IMR-90 (cell line): ENCODE measurements at regions not wholly inside any gene's neighbourhood (a gene's known extent, or its start where the extent isn't known, plus 50 kb on each side); places are given as distances from the start of the nearest gene placed in this dataset.

ENCODE experiments used
- ATAC-seq: fragments of 200-7000 bp; cut with Tn5 transposase; 2 replicates; pipeline ENCODE4 v1.9.1; 2020; ENCODE audit warnings: low read depth, mild to moderate bottlenecking, moderate library complexity
- BruUV-seq: library from RNA; stranded (reverse); fragments of 400-500 nt; replicated peaks from 2 replicates; lab custom pipeline; 2021; lab: Mats Ljungman, UMichigan
- CTCF ChIA-PET: fragments of 300-600 bp; formaldehyde crosslinking; extraction: SDS; loops from one replicate; lab custom pipeline; 2021; ENCODE audit warnings: antibody characterized with exemption; lab: Yijun Ruan, JAX
- POLR2A ChIA-PET: fragments of 300-600 bp; sonication (Branson Sonifier 250); formaldehyde crosslinking; loops from one replicate; lab custom pipeline; 2022; ENCODE audit warnings: antibody characterized with exemption; ENCODE audit not compliant: unreplicated experiment; lab: Charles Lee
- DNase-seq: peaks from one replicate; pipeline ENCODE4 v3.0.0; 2013
- H2AFZ ChIP-seq: replicated peaks from 2 replicates; pipeline ENCODE3; 2013; ENCODE audit warnings: low read length, mild to moderate bottlenecking; ENCODE audit not compliant: poor library complexity
- H2AK5ac ChIP-seq: 2 replicates; pipeline ENCODE4 v1.6.1; 2013; ENCODE audit warnings: low read depth, low read length, inconsistent platforms
- H2AK9ac ChIP-seq: replicated peaks from 2 replicates; pipeline ENCODE3; 2013; ENCODE audit warnings: mild to moderate bottlenecking, low read depth, low read length, moderate library complexity; ENCODE audit not compliant: poor library complexity
- H2BK120ac ChIP-seq: 2 replicates; pipeline ENCODE4 v1.6.1; 2013; ENCODE audit warnings: low read depth, low read length, inconsistent platforms
- H2BK15ac ChIP-seq: 3 replicates; pipeline ENCODE4 v1.6.1; 2013; ENCODE audit warnings: low read depth, low read length, inconsistent platforms
- H2BK20ac ChIP-seq: 2 replicates; pipeline ENCODE4 v1.6.1; 2013; ENCODE audit warnings: low read depth, mild to moderate bottlenecking, inconsistent platforms, low read length, moderate library complexity
- H2BK5ac ChIP-seq: 2 replicates; pipeline ENCODE4 v1.6.1; 2013; ENCODE audit warnings: mild to moderate bottlenecking, low read depth, low read length, inconsistent platforms; ENCODE audit not compliant: poor library complexity, severe bottlenecking
- H3K14ac ChIP-seq: replicated peaks from 2 replicates; pipeline ENCODE4 v1.6.1; 2013; ENCODE audit warnings: low read depth, low read length, inconsistent platforms
- H3K18ac ChIP-seq: 2 replicates; pipeline ENCODE4 v1.6.1; 2013; ENCODE audit warnings: low read depth, low read length, control low read depth
- H3K23ac ChIP-seq: 2 replicates; pipeline ENCODE4 v1.6.1; 2013; ENCODE audit warnings: low read depth, low read length, inconsistent platforms
- H3K27ac ChIP-seq: 2 replicates; pipeline ENCODE4 v1.5.1; 2013; ENCODE audit warnings: mild to moderate bottlenecking, control low read depth, low read length; ENCODE audit not compliant: insufficient read depth
- H3K27me3 ChIP-seq: 2 replicates; pipeline ENCODE4 v1.6.1; 2013; ENCODE audit warnings: low read length; ENCODE audit not compliant: control insufficient read depth, insufficient read depth
- H3K36me3 ChIP-seq: 2 replicates; pipeline ENCODE4 v1.6.1; 2013; ENCODE audit warnings: low read length, mixed read lengths; ENCODE audit not compliant: control insufficient read depth, insufficient read depth
- H3K4ac ChIP-seq: 2 replicates; pipeline ENCODE4 v1.6.1; 2013; ENCODE audit warnings: low read depth, low read length, inconsistent platforms
- H3K4me1 ChIP-seq: 2 replicates; pipeline ENCODE4 v1.6.1; 2013; ENCODE audit warnings: low read length, mixed read lengths; ENCODE audit not compliant: control insufficient read depth, insufficient read depth
- H3K4me2 ChIP-seq: 2 replicates; pipeline ENCODE4 v1.6.1; 2013; ENCODE audit warnings: low read depth, mild to moderate bottlenecking, control low read depth, low read length, moderate library complexity
- H3K4me3 ChIP-seq: 2 replicates; pipeline ENCODE4 v1.5.1; 2013; ENCODE audit warnings: low read depth, mild to moderate bottlenecking, control low read depth, low read length, moderate library complexity; ENCODE audit not compliant: insufficient read depth
- H3K56ac ChIP-seq: 2 replicates; pipeline ENCODE4 v1.6.1; 2013; ENCODE audit warnings: low read length, inconsistent platforms; ENCODE audit not compliant: insufficient read depth; ENCODE audit errors: extremely low read depth
- H3K79me1 ChIP-seq, 2 experiments: 2 replicates each; pipeline ENCODE4 v1.6.1; 2013; ENCODE audit warnings: low read length in 2 of 2, inconsistent platforms in 1 of 2, low read depth in 1 of 2
- H3K9ac ChIP-seq: 2 replicates; pipeline ENCODE4 v1.6.1; 2013; ENCODE audit warnings: low read depth, low read length, control low read depth
- H3K9me1 ChIP-seq: 2 replicates; pipeline ENCODE4 v1.6.1; 2013; ENCODE audit warnings: low read length, inconsistent platforms; ENCODE audit not compliant: insufficient read depth
- H3K9me3 ChIP-seq: 2 replicates; pipeline ENCODE4 v1.6.1; 2013; ENCODE audit warnings: low read length; ENCODE audit not compliant: control insufficient read depth, insufficient read depth
- H4K20me1 ChIP-seq: 2 replicates; pipeline ENCODE4 v1.6.1; 2013; ENCODE audit warnings: low read length, inconsistent platforms; ENCODE audit not compliant: insufficient read depth
- H4K5ac ChIP-seq: 2 replicates; pipeline ENCODE4 v1.6.1; 2013; ENCODE audit warnings: mild to moderate bottlenecking, low read depth, low read length, control low read depth
- H4K8ac ChIP-seq, 2 experiments: 2 replicates each; pipeline ENCODE4 v1.6.1; 2013; ENCODE audit warnings: low read depth in 2 of 2, low read length in 2 of 2, control low read depth in 1 of 2, inconsistent platforms in 1 of 2
- H4K91ac ChIP-seq: 2 replicates; pipeline ENCODE4 v1.6.1; 2013; ENCODE audit warnings: low read depth, low read length, inconsistent platforms; ENCODE audit not compliant: insufficient read depth
- MAZ ChIP-seq: IDR thresholded peaks from 2 replicates; pipeline ENCODE4 v1.6.1; 2012; ENCODE audit warnings: low read depth, mild to moderate bottlenecking, low read length, improper control_type of control experiment, moderate library complexity, borderline replicate concordance
- RCOR1 ChIP-seq: IDR thresholded peaks from 2 replicates; pipeline ENCODE4 v1.6.1; 2012; ENCODE audit warnings: mild to moderate bottlenecking, low read length, improper control_type of control experiment; ENCODE audit not compliant: insufficient replicate concordance
- WGBS, 2 experiments: methylation state at CpG; one replicate each; pipeline versions ENCODE4 v1.1.5 to v1.1.7; 2013; ENCODE audit warnings: missing lambda C conversion rate in 2 of 2; ENCODE audit not compliant: insufficient read length in 1 of 2; ENCODE audit errors: extremely low coverage in 2 of 2; 5-methylcytosine and 5-hydroxymethylcytosine counted together
- dilution Hi-C: fragments of 300-500 bp; cut with HindIII; formaldehyde crosslinking; loops from one replicate; pipeline ENCODE4 v1.14.3; 2018; ENCODE audit warnings: low sequenced_read_pairs; ENCODE audit not compliant: unreplicated experiment
- in situ Hi-C: fragments of 300-500 bp; cut with MboI; formaldehyde crosslinking; loops from 3 replicates; pipeline ENCODE4 v1.14.3; 2019; ENCODE audit warnings: low sequenced_read_pairs, inconsistent platforms, mixed read lengths
- intact Hi-C: fragments of 100-400 bp; cut with micrococcal nuclease; formaldehyde crosslinking; loops from 2 replicates; pipeline ENCODE4 v1.10.0; 2022

GRCh38 chr2:136505462-136505861 is 259.9 kb upstream of the THSD7B start:
- no peak overlapping the region for H3K4ac ChIP-seq
- H3K14ac ChIP-seq: no peak overlapping the region
- H4K91ac ChIP-seq: no peak overlapping the region
- ATAC-seq (no peak), DNase-seq (no peak)
- no peak overlapping the region for H2AK5ac ChIP-seq
- no peak overlapping the region for H3K4me3 ChIP-seq
- H2BK5ac ChIP-seq: no peak overlapping the region
- no peak overlapping the region for H3K27ac ChIP-seq
- H4K5ac ChIP-seq: no peak overlapping the region
- H2AK9ac ChIP-seq: no peak overlapping the region
- no CpG with 5 or more reads among the region's 3 CpGs for WGBS, 2 experiments
- BruUV-seq: no TSS peak
- H2AFZ ChIP-seq: no peak overlapping the region
- H3K18ac ChIP-seq: no peak overlapping the region
- H3K9ac ChIP-seq: no peak overlapping the region
- H3K27me3 ChIP-seq: no peaks in the 10 kb centered on the region
- intact Hi-C loops (no loop called here), in situ Hi-C loops (no loop called here), dilution Hi-C loops (no loop called here)
- no peaks in the 10 kb centered on the region for H3K36me3 ChIP-seq
- H2BK15ac ChIP-seq: no peak overlapping the region
- H2BK120ac ChIP-seq: no peak overlapping the region
- H3K9me3 ChIP-seq: peaks cover 20% of the 10 kb centered on the region
- no peak overlapping the region for H3K23ac ChIP-seq
- H4K20me1 ChIP-seq: no peaks in the 10 kb centered on the region
- H3K79me1 ChIP-seq: no peaks in the 10 kb centered on the region
- no peak overlapping the region for H4K8ac ChIP-seq
- H3K4me1 ChIP-seq: no peaks in the 10 kb centered on the region
- TF ChIP-seq MAZ: no peak
- no peak for TF ChIP-seq RCOR1
- no peak overlapping the region for H3K4me2 ChIP-seq
- H2BK20ac ChIP-seq: no peak overlapping the region
- POLR2A ChIA-PET: no interaction called here
- CTCF ChIA-PET: interaction anchor here (0.7 kb wide), 1 partner anchor 37 kb away, joined by 4 read pairs; no protein-coding TSS in a partner anchor
- no peak overlapping the region for H3K56ac ChIP-seq
- H3K9me1 ChIP-seq: no peaks in the 10 kb centered on the region
